Stimulated activated naive CD4-positive, alpha-beta T cell (primary cell): ENCODE measurements at regions not wholly inside any gene's neighbourhood (a gene's known extent, or its start where the extent isn't known, plus 50 kb on each side); places are given as distances from the start of the nearest gene placed in this dataset.
"Not testable (repeated sequence)": the region's sequence is repeated elsewhere in the genome, so short reads cannot be mapped to it uniquely, and the experiment has no call there.

Experiments
- DNase-seq, 6 experiments: peaks; one replicate each; lab custom pipeline; 2025; lab: John Stamatoyannopoulos, UW

GRCh38 chr1:149635290-149635899 lies 51.7 kb downstream of the PPIAL4C start:
- DNase-seq, result peak in 5 of 6 experiments; percentile 16 to 60 (median 43)

GRCh38 chr1:149636286-149637122 lies 52.9 kb downstream of the PPIAL4C start:
- DNase-seq, result peak; percentile 83 to 95 (median 90)

- DNase-seq, result not testable (repeated sequence)
These were observed 54.8 kb downstream of the PPIAL4C start for GRCh38 chr1:149638481-149638880.

- not testable (repeated sequence) for DNase-seq
These were observed 55.4 kb downstream of the PPIAL4C start for GRCh38 chr1:149638901-149639658.

- DNase-seq, result not testable (repeated sequence)
These were observed 57.5 kb downstream of the PPIAL4C start for GRCh38 chr1:149641179-149641578.

GRCh38 chr1:149644818-149645217 lies 61.2 kb downstream of the PPIAL4C start:
- DNase-seq, result not testable (repeated sequence)

GRCh38 chr1:149646360-149647017 lies 62.8 kb downstream of the PPIAL4C start:
- DNase-seq, result peak in 3 of 6 experiments; percentile 22 to 46 (median 24)

- DNase-seq, result peak in 5 of 6 experiments; percentile 7 to 60 (median 41)
These were observed 63.3 kb downstream of the PPIAL4C start for GRCh38 chr1:149647018-149647373.

- DNase-seq, result not testable (repeated sequence)
These were observed 74.1 kb downstream of the PPIAL4C start for GRCh38 chr1:149657750-149658149.

- not testable (repeated sequence) for DNase-seq
These were observed 74.5 kb downstream of the PPIAL4C start for GRCh38 chr1:149658175-149658574.

GRCh38 chr1:149664624-149665023 lies 81.0 kb downstream of the PPIAL4C start:
- not testable (repeated sequence) for DNase-seq

- DNase-seq, result not testable (repeated sequence)
These were observed 81.4 kb downstream of the PPIAL4C start for GRCh38 chr1:149665033-149665432.

GRCh38 chr1:149665528-149665927 lies 81.9 kb downstream of the PPIAL4C start:
- not testable (repeated sequence) for DNase-seq

GRCh38 chr1:149673231-149673909 lies 89.7 kb downstream of the PPIAL4C start:
- DNase-seq, result not testable (repeated sequence)

- DNase-seq, result not testable (repeated sequence)
These were observed 91.3 kb downstream of the PPIAL4C start for GRCh38 chr1:149674921-149675320.

GRCh38 chr1:149677359-149677758 lies 93.7 kb downstream of the PPIAL4C start:
- DNase-seq, result not testable (repeated sequence)

GRCh38 chr1:149686593-149687238 lies 95.8 kb upstream of the FCGR1A start:
- not testable (repeated sequence) for DNase-seq

GRCh38 chr1:149691399-149691798 lies 91.1 kb upstream of the FCGR1A start:
- not testable (repeated sequence) for DNase-seq

- peak in 4 of 6 experiments; percentile 6 to 60 (median 44) for DNase-seq
These were observed 89.5 kb upstream of the FCGR1A start for GRCh38 chr1:149692804-149693539.

GRCh38 chr1:149695066-149695465 lies 87.4 kb upstream of the FCGR1A start:
- DNase-seq, result not testable (repeated sequence)
